ENCODE measurements at regions not wholly inside any gene's neighbourhood (a gene's known extent, or its start where the extent isn't known, plus 50 kb on each side); places are given as distances from the start of the nearest gene placed in this dataset.
"Not testable (repeated sequence)": the region's sequence is repeated elsewhere in the genome, so short reads cannot be mapped to it uniquely, and the experiment has no call there.

GRCh38 chrX:39691724-39692123 lies 406.0 kb downstream of the BCOR start:
- Histone ChIP-seq H3K4me1 (ENCODE audit: insufficient read depth, low read length) (peaks cover 4% of the 10 kb centered on the region), H3K4me3 (ENCODE audit: low read length) (no peak overlapping the region), H3K9me3 (ENCODE audit: low read depth, low read length) (no peaks in the 10 kb centered on the region), H3K27me3 (ENCODE audit: insufficient read depth, low read length) (peaks cover 15% of the 10 kb centered on the region)

GRCh38 chrX:39692796-39693195 lies 405.0 kb downstream of the BCOR start:
- no peak overlapping the region for H3K4me3 ChIP-seq (ENCODE audit: low read length)
- H3K9me3 ChIP-seq (ENCODE audit: low read depth, low read length) = no peaks in the 10 kb centered on the region
- peaks cover 4% of the 10 kb centered on the region for H3K4me1 ChIP-seq (ENCODE audit: insufficient read depth, low read length)
- H3K27me3 ChIP-seq (ENCODE audit: insufficient read depth, low read length) = peaks cover 9% of the 10 kb centered on the region

- H3K4me1 ChIP-seq (ENCODE audit: insufficient read depth, low read length) = peaks cover 3% of the 10 kb centered on the region
- H3K27me3 ChIP-seq (ENCODE audit: insufficient read depth, low read length) = peaks cover 4% of the 10 kb centered on the region
- no peak overlapping the region for H3K4me3 ChIP-seq (ENCODE audit: low read length)
- no peaks in the 10 kb centered on the region for H3K9me3 ChIP-seq (ENCODE audit: low read depth, low read length)
These were observed 404.5 kb downstream of the BCOR start for GRCh38 chrX:39693298-39693697.

- H3K4me1 ChIP-seq (ENCODE audit: insufficient read depth, low read length); H3K27me3 ChIP-seq (ENCODE audit: insufficient read depth, low read length); H3K9me3 ChIP-seq (ENCODE audit: low read depth, low read length); H3K4me3 ChIP-seq (ENCODE audit: low read length): not testable (repeated sequence)
These were observed 395.1 kb downstream of the BCOR start for GRCh38 chrX:39702636-39703035.

DNA sequence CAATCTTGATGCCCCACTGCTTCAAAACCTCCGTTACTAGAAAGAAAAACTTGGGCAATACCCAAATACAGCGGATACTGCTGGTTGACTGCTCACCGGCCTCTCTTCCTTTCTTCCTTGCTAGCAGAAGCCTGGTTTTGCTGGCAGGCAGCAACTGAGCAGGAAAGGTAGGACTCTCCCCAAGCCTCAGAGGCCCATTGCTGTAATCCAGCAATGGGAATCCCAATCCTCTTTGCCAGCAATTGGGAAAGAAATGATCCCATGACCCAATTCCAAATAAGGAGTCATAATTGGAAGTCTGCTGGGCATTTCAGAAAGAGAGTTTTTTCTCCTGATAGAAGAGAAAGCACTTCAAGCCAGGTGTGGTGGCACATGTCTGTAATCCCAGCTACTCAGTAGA lies 394.5 kb downstream of the BCOR start:
- Histone ChIP-seq H3K27me3 (ENCODE audit: insufficient read depth, low read length) (no peaks in the 10 kb centered on the region), H3K4me3 (ENCODE audit: low read length) (no peak overlapping the region), H3K9me3 (ENCODE audit: low read depth, low read length) (no peaks in the 10 kb centered on the region), H3K4me1 (ENCODE audit: insufficient read depth, low read length) (no peaks in the 10 kb centered on the region)

DNA sequence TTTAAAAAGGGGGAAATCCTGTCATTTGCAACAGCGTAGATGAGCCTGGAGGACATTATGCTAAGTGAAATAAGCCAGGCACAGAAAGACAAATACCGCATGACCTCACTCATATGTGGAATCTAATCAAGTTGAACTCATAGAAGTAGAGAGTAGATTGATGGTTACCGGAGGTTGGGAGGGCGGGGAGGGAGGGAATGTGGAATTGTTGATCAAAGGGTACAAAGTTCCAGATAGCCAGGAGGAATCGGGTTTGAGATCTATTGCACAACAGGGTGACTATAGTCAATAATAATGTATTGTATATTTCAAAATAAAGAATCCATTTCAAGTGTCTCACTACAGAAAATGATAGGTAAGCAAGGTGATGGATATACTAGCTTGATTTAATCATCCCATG lies 393.2 kb downstream of the BCOR start:
- H3K27me3 ChIP-seq (ENCODE audit: insufficient read depth, low read length) = no peaks in the 10 kb centered on the region
- no peak overlapping the region for H3K4me3 ChIP-seq (ENCODE audit: low read length)
- no peaks in the 10 kb centered on the region for H3K9me3 ChIP-seq (ENCODE audit: low read depth, low read length)
- no peaks in the 10 kb centered on the region for H3K4me1 ChIP-seq (ENCODE audit: insufficient read depth, low read length)

DNA sequence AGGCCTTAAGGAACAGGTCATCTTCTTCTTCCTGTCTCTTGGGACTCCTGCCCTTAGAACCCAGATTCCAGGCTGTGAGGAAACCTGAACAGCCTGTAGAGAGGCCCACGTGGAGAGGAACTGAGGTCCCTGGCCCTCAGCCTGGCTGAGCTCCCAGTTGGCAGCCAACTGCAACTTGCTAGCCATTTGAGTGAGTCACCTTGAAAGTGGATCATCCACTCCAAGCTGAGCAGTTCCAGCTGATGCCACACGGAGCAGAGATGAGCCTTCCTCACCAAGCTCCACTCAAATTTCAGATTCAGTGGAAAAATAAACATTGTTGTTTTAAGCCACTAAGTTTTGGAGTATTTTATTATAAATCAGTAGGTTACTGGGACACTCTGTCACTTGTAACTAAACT lies 392.5 kb downstream of the BCOR start:
- no peaks in the 10 kb centered on the region for H3K4me1 ChIP-seq (ENCODE audit: insufficient read depth, low read length)
- H3K27me3 ChIP-seq (ENCODE audit: insufficient read depth, low read length) = no peaks in the 10 kb centered on the region
- no peak overlapping the region for H3K4me3 ChIP-seq (ENCODE audit: low read length)
- no peaks in the 10 kb centered on the region for H3K9me3 ChIP-seq (ENCODE audit: low read depth, low read length)

DNA sequence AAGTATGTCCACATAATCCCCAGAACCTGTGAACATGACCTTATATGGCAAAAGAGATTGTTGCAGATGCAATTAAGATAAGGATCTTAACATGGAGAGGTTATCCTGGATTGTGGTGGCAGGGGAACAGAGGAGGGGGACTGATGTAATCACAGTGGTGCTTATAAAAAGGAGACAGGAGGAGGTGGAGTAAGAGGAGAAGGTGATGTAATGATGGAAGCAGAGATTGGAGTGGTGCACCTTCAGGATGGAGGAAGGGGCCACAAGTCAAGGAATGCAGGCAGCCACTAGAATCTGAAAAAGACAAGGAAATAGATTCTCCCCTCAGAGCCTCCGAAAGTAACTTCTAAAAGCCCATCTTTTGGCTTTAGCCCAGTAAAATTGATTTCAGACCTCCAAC lies 388.4 kb downstream of the BCOR start:
- Histone ChIP-seq H3K9me3 (ENCODE audit: low read depth, low read length) (no peaks in the 10 kb centered on the region), H3K4me1 (ENCODE audit: insufficient read depth, low read length) (no peaks in the 10 kb centered on the region), H3K27me3 (ENCODE audit: insufficient read depth, low read length) (no peaks in the 10 kb centered on the region), H3K4me3 (ENCODE audit: low read length) (no peak overlapping the region)

DNA sequence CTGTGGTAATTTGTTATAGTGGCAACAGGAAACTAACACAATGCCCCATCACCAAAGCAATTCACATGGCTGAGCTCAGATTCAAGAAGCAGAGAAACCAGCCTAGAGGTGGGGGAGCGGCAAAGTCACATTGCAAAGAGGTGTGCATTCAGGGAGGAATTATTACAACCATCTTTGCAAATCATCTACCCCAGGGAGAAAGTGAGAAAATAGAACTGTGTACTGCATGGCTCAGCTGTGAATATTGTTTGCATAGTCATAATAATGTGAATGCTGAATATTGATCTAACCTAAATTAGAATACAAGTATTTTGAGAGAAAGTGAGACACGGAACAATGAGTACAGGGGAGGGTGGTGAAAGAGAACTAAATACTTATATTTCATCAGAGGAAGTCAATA lies 387.9 kb downstream of the BCOR start:
- Histone ChIP-seq H3K4me3 (ENCODE audit: low read length) (no peak overlapping the region), H3K9me3 (ENCODE audit: low read depth, low read length) (no peaks in the 10 kb centered on the region), H3K4me1 (ENCODE audit: insufficient read depth, low read length) (no peaks in the 10 kb centered on the region), H3K27me3 (ENCODE audit: insufficient read depth, low read length) (no peaks in the 10 kb centered on the region)

- no peaks in the 10 kb centered on the region for H3K9me3 ChIP-seq (ENCODE audit: low read depth, low read length)
- no peak overlapping the region for H3K4me3 ChIP-seq (ENCODE audit: low read length)
- no peaks in the 10 kb centered on the region for H3K27me3 ChIP-seq (ENCODE audit: insufficient read depth, low read length)
- no peaks in the 10 kb centered on the region for H3K4me1 ChIP-seq (ENCODE audit: insufficient read depth, low read length)
These were observed 387.0 kb downstream of the BCOR start for GRCh38 chrX:39710776-39711175.

GRCh38 chrX:39714471-39714870 lies 383.3 kb downstream of the BCOR start:
- Histone ChIP-seq H3K4me3 (ENCODE audit: low read length) (no peak overlapping the region), H3K27me3 (ENCODE audit: insufficient read depth, low read length) (no peaks in the 10 kb centered on the region), H3K9me3 (ENCODE audit: low read depth, low read length) (no peaks in the 10 kb centered on the region), H3K4me1 (ENCODE audit: insufficient read depth, low read length) (no peaks in the 10 kb centered on the region)

- Histone ChIP-seq H3K4me3 (ENCODE audit: low read length) (no peak overlapping the region), H3K9me3 (ENCODE audit: low read depth, low read length) (no peaks in the 10 kb centered on the region), H3K4me1 (ENCODE audit: insufficient read depth, low read length) (no peaks in the 10 kb centered on the region), H3K27me3 (ENCODE audit: insufficient read depth, low read length) (no peaks in the 10 kb centered on the region)
These were observed 381.4 kb downstream of the BCOR start for GRCh38 chrX:39716401-39716800.

DNA sequence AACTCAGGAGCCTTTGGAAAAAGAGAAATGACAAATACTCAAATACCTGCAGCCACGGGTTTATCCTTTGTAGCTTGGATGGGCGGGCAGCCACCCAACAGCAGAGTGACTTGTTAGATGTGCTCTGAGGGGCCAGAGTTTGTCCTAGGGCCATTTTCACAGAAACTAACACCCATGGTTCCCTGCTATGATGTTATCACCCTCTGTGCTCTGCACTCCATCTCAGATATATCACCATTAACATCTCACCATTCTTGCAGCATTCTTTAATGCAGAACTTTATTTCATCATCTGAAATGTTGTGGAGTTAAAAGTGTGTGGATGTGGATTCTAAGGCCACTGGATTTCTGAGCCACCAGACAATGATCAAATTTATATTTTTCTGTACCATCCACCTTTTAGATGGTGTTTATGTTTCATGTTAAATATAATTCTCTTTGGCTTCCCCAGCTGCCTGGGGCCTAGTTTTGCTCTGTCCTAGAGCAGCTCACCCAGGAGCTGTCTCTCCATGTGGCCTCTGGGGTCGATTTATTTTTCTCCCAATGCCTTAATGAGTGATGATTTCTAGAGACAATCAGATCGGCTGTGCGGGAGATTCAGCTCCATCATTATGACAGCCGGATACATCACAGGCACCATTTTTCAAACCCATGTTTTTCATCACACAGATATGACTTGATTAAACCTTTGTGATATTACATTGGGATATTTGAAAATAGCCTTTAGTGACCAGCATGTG lies 380.8 kb downstream of the BCOR start:
- Histone ChIP-seq H3K27me3 (ENCODE audit: insufficient read depth, low read length) (no peaks in the 10 kb centered on the region), H3K4me1 (ENCODE audit: insufficient read depth, low read length) (no peaks in the 10 kb centered on the region), H3K4me3 (ENCODE audit: low read length) (no peak overlapping the region), H3K9me3 (ENCODE audit: low read depth, low read length) (no peaks in the 10 kb centered on the region)

DNA sequence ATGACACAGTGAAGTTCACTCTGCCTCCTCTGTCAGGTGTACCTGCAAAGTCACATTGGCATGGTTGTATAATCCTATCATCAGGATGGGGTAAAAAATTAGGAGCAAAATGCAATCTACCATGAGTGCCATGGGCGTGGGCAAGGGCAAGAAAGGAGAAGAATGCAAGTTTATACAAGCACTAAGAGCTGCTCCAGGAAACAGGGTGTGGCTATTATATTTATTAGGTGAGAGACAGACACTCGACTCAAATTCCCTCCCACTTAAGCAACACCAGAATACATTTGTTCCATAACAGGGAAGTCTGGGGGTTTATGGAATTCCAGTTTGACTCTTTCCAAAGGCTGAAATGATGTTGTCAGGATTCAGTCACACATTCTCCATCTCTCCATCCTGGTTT lies 378.8 kb downstream of the BCOR start:
- H3K4me1 ChIP-seq (ENCODE audit: insufficient read depth, low read length) = no peaks in the 10 kb centered on the region
- H3K9me3 ChIP-seq (ENCODE audit: low read depth, low read length) = no peaks in the 10 kb centered on the region
- H3K27me3 ChIP-seq (ENCODE audit: insufficient read depth, low read length) = no peaks in the 10 kb centered on the region
- no peak overlapping the region for H3K4me3 ChIP-seq (ENCODE audit: low read length)

- no peaks in the 10 kb centered on the region for H3K9me3 ChIP-seq (ENCODE audit: low read depth, low read length)
- no peaks in the 10 kb centered on the region for H3K4me1 ChIP-seq (ENCODE audit: insufficient read depth, low read length)
- H3K4me3 ChIP-seq (ENCODE audit: low read length) = no peak overlapping the region
- no peaks in the 10 kb centered on the region for H3K27me3 ChIP-seq (ENCODE audit: insufficient read depth, low read length)
These were observed 376.8 kb downstream of the BCOR start for GRCh38 chrX:39720945-39721344.

GRCh38 chrX:39721566-39722279 lies 376.0 kb downstream of the BCOR start:
- H3K4me3 ChIP-seq (ENCODE audit: low read length) = no peak overlapping the region
- H3K9me3 ChIP-seq (ENCODE audit: low read depth, low read length) = no peaks in the 10 kb centered on the region
- no peaks in the 10 kb centered on the region for H3K27me3 ChIP-seq (ENCODE audit: insufficient read depth, low read length)
- no peaks in the 10 kb centered on the region for H3K4me1 ChIP-seq (ENCODE audit: insufficient read depth, low read length)
